ENCODE measurements at regions not wholly inside any gene's neighbourhood (a gene's known extent, or its start where the extent isn't known, plus 50 kb on each side); places are given as distances from the start of the nearest gene placed in this dataset.
"Not testable (repeated sequence)": the region's sequence is repeated elsewhere in the genome, so short reads cannot be mapped to it uniquely, and the experiment has no call there.

DNA sequence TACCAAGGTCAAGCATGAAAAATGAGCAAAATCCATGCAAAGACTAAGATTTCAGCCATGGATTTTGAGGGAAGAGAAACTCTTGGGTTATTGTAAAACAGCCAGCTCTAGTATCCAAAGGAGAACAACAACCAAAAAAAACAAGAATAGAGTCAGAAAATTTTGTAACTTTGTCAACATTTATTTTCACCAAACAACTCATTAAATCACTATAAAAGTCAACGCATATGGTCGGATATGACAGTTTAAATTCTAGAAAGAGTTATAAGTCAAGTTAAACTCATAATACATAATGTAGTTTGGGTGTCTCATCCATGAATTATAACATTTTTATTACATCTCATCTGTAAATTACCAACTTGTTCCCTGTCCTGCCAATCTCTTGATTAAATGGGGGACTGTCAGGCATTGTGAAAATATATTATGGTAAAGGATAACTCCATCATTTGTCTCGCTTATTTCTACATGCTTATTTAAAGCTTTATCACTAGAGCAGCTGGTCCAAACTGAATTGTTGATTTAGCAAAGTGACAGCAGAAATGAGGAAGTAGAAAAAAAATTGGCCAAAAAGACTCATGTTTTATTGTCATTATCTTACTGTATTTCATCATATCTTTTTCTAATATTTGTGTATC is 224.8 kb upstream of the NOCT start:
- H3K27ac ChIP-seq (ENCODE audit: low read depth, low read length) = no peak overlapping the region
- no peak overlapping the region for H3K4me3 ChIP-seq (ENCODE audit: low read depth in 1 of 2, low read length in 2 of 2)
- no peaks in the 10 kb centered on the region for H3K36me3 ChIP-seq (ENCODE audit: control insufficient read depth in 1 of 2, insufficient read depth in 2 of 2, low read length in 2 of 2)
- H3K27me3 ChIP-seq (ENCODE audit: control insufficient read depth in 1 of 2, insufficient read depth in 2 of 2, low read length in 2 of 2) = no peaks in the 10 kb centered on the region
- H3K9ac ChIP-seq (ENCODE audit: low read depth in 1 of 2, low read length in 2 of 2) = no peak overlapping the region
- H3K4me1 ChIP-seq (ENCODE audit: control insufficient read depth in 1 of 2, insufficient read depth in 2 of 2, low read length in 2 of 2) = no peaks in the 10 kb centered on the region
- H3K9me3 ChIP-seq (ENCODE audit: control insufficient read depth in 1 of 2, low read length in 2 of 2) = no peaks in the 10 kb centered on the region

DNA sequence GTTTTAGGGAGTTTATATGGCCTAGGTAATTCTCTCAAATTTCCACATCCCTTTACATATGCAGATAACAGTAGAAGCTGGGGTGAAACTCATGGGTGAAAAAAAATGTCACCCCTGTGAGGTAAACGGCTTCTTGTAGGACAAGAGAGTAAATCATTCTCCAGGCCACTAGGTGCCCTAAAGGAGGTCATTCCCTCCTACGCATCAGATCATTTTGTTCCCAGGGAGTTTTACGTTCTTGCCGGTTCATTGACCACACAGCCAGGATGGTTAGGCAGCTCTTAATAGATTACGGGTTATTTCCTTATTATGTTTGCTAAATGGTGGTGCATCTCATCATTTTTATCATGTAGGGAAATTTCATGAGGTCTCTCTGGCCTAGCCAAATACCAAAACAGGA is 225.8 kb upstream of the NOCT start:
- no peak overlapping the region for H3K4me3 ChIP-seq (ENCODE audit: low read depth in 1 of 2, low read length in 2 of 2)
- no peak overlapping the region for H3K9ac ChIP-seq (ENCODE audit: low read depth in 1 of 2, low read length in 2 of 2)
- H3K36me3 ChIP-seq (ENCODE audit: control insufficient read depth in 1 of 2, insufficient read depth in 2 of 2, low read length in 2 of 2) = no peaks in the 10 kb centered on the region
- no peaks in the 10 kb centered on the region for H3K4me1 ChIP-seq (ENCODE audit: control insufficient read depth in 1 of 2, insufficient read depth in 2 of 2, low read length in 2 of 2)
- no peak overlapping the region for H3K27ac ChIP-seq (ENCODE audit: low read depth, low read length)
- no peaks in the 10 kb centered on the region for H3K9me3 ChIP-seq (ENCODE audit: control insufficient read depth in 1 of 2, low read length in 2 of 2)
- no peaks in the 10 kb centered on the region for H3K27me3 ChIP-seq (ENCODE audit: control insufficient read depth in 1 of 2, insufficient read depth in 2 of 2, low read length in 2 of 2)

DNA sequence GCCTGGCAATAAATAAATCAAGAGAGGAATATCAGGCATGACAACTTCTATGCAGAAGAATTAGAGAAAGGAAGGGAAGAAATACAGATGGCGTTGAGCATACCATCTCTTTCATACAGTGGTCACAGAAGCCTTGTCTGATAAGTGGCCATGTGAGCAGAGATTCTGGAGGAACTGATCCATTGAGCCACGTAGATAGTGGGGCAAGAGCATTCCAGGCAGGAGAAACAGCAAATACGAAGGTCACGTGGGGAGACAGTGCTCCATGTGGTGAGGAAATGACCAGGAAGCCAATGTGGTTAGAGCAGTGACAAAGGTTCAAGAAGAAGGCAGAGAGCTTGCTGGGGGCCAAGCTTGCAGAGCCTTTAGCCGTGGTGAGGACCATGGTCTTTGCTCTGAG is 226.7 kb upstream of the NOCT start:
- no peak overlapping the region for H3K4me3 ChIP-seq (ENCODE audit: low read depth in 1 of 2, low read length in 2 of 2)
- no peaks in the 10 kb centered on the region for H3K4me1 ChIP-seq (ENCODE audit: control insufficient read depth in 1 of 2, insufficient read depth in 2 of 2, low read length in 2 of 2)
- H3K27ac ChIP-seq (ENCODE audit: low read depth, low read length) = no peak overlapping the region
- no peaks in the 10 kb centered on the region for H3K27me3 ChIP-seq (ENCODE audit: control insufficient read depth in 1 of 2, insufficient read depth in 2 of 2, low read length in 2 of 2)
- H3K9me3 ChIP-seq (ENCODE audit: control insufficient read depth in 1 of 2, low read length in 2 of 2) = no peaks in the 10 kb centered on the region
- no peaks in the 10 kb centered on the region for H3K36me3 ChIP-seq (ENCODE audit: control insufficient read depth in 1 of 2, insufficient read depth in 2 of 2, low read length in 2 of 2)
- H3K9ac ChIP-seq (ENCODE audit: low read depth in 1 of 2, low read length in 2 of 2) = no peak overlapping the region

DNA sequence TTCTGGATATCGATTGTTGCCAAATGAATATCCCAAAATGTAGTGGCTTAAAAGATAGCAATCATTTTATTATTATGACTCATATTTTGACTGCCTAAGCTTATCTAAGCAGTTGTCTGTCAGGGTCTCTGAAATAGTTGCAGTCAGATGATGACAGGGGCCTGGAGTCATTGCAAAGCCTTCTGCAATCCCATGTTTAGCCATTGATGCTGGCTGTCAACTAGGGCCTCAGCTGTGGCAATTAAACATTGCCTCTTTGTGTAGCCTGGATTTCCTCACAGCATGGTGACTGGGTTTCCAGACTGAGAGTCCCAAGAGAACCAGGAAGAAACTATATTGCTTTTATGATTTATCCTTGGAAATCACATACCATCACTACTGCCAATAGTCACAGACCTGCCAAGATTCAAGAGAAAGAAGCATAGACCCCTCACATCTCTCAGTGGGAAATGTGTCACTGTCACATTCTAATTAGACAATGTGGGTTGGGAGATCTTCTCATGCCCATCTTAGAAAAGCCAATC is 227.3 kb upstream of the NOCT start:
- no peak overlapping the region for H3K4me3 ChIP-seq (ENCODE audit: low read depth in 1 of 2, low read length in 2 of 2)
- H3K36me3 ChIP-seq (ENCODE audit: control insufficient read depth in 1 of 2, insufficient read depth in 2 of 2, low read length in 2 of 2) = no peaks in the 10 kb centered on the region
- H3K9ac ChIP-seq (ENCODE audit: low read depth in 1 of 2, low read length in 2 of 2) = no peak overlapping the region
- no peaks in the 10 kb centered on the region for H3K27me3 ChIP-seq (ENCODE audit: control insufficient read depth in 1 of 2, insufficient read depth in 2 of 2, low read length in 2 of 2)
- no peaks in the 10 kb centered on the region for H3K4me1 ChIP-seq (ENCODE audit: control insufficient read depth in 1 of 2, insufficient read depth in 2 of 2, low read length in 2 of 2)
- no peaks in the 10 kb centered on the region for H3K9me3 ChIP-seq (ENCODE audit: control insufficient read depth in 1 of 2, low read length in 2 of 2)
- H3K27ac ChIP-seq (ENCODE audit: low read depth, low read length) = no peak overlapping the region

DNA sequence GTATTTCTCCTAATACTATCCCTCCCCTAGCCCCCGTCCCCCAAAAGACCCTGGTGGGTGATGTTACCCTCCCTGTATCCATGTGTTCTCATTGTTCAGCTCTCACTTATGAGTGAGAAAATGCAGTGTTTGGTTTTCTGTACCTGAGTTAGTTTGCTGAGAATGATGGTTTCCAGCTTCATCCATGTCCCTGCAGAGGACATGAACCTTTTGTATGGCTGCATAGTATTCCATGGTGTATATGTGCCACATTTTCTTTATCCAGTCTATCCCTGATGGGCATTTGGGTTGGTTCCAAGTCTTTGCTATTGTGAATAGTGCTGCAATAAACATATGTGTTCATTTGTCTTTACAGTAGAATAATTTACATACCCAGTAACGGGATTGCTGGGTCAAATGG is 235.8 kb upstream of the NOCT start:
- not testable (repeated sequence) for H3K4me3 ChIP-seq (ENCODE audit: low read depth in 1 of 2, low read length in 2 of 2)

DNA sequence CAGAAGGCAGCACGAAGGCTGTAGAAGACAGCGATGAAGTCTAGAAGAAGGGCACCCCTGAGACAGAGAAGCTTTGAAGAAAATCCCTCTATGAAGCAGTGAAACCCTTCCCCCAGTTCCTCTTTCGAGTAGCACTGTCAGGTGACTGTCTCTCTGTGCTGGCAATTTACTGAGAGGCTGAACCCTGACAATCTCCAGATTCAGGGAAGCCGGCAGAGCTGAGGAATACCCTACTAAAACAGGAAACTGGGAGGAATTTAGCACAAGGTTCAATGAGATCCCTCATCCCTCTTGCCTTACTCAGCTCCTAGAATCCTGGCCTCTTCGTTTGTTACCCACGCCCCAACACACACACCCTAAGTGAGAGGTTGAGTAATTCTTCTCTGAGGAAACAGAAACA is 239.7 kb upstream of the NOCT start:
- Histone ChIP-seq H3K27me3 (ENCODE audit: control insufficient read depth in 1 of 2, insufficient read depth in 2 of 2, low read length in 2 of 2) (no peaks in the 10 kb centered on the region), H3K9me3 (ENCODE audit: control insufficient read depth in 1 of 2, low read length in 2 of 2) (no peaks in the 10 kb centered on the region), H3K27ac (ENCODE audit: low read depth, low read length) (no peak overlapping the region), H3K36me3 (ENCODE audit: control insufficient read depth in 1 of 2, insufficient read depth in 2 of 2, low read length in 2 of 2) (no peaks in the 10 kb centered on the region), H3K4me3 (ENCODE audit: low read depth in 1 of 2, low read length in 2 of 2) (no peak overlapping the region), H3K9ac (ENCODE audit: low read depth in 1 of 2, low read length in 2 of 2) (no peak overlapping the region), H3K4me1 (ENCODE audit: control insufficient read depth in 1 of 2, insufficient read depth in 2 of 2, low read length in 2 of 2) (no peaks in the 10 kb centered on the region)

More for the DNA sequence above, 235.8 kb upstream of the NOCT start:
- not testable (repeated sequence) for H3K27ac ChIP-seq (ENCODE audit: low read depth, low read length); H3K9me3 ChIP-seq (ENCODE audit: control insufficient read depth in 1 of 2, low read length in 2 of 2); H3K4me1 ChIP-seq (ENCODE audit: control insufficient read depth in 1 of 2, insufficient read depth in 2 of 2, low read length in 2 of 2); H3K36me3 ChIP-seq (ENCODE audit: control insufficient read depth in 1 of 2, insufficient read depth in 2 of 2, low read length in 2 of 2); H3K9ac ChIP-seq (ENCODE audit: low read depth in 1 of 2, low read length in 2 of 2); H3K27me3 ChIP-seq (ENCODE audit: control insufficient read depth in 1 of 2, insufficient read depth in 2 of 2, low read length in 2 of 2)

DNA sequence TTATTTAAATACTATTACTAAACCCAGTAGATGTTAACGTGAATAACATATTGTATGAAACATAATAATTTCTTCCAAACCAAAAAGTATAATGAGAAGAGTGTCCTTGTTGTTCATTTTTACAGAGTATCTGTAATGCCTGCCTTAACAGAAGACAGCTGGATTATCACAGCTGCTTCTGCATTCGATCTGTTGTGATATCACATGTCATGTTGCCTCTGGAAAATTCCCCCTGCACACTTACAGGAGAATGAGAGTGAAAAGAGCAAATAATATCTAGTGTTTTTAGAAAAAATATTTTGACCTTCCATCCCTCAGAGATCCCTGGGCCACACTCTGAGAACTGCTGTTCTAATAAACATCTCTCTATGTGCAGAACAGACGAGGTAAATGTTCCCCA is 240.1 kb upstream of the NOCT start:
- H3K36me3 ChIP-seq (ENCODE audit: control insufficient read depth in 1 of 2, insufficient read depth in 2 of 2, low read length in 2 of 2) = no peaks in the 10 kb centered on the region
- H3K4me1 ChIP-seq (ENCODE audit: control insufficient read depth in 1 of 2, insufficient read depth in 2 of 2, low read length in 2 of 2) = no peaks in the 10 kb centered on the region
- no peak overlapping the region for H3K4me3 ChIP-seq (ENCODE audit: low read depth in 1 of 2, low read length in 2 of 2)
- no peak overlapping the region for H3K27ac ChIP-seq (ENCODE audit: low read depth, low read length)
- no peaks in the 10 kb centered on the region for H3K9me3 ChIP-seq (ENCODE audit: control insufficient read depth in 1 of 2, low read length in 2 of 2)
- H3K9ac ChIP-seq (ENCODE audit: low read depth in 1 of 2, low read length in 2 of 2) = no peak overlapping the region
- H3K27me3 ChIP-seq (ENCODE audit: control insufficient read depth in 1 of 2, insufficient read depth in 2 of 2, low read length in 2 of 2) = no peaks in the 10 kb centered on the region

DNA sequence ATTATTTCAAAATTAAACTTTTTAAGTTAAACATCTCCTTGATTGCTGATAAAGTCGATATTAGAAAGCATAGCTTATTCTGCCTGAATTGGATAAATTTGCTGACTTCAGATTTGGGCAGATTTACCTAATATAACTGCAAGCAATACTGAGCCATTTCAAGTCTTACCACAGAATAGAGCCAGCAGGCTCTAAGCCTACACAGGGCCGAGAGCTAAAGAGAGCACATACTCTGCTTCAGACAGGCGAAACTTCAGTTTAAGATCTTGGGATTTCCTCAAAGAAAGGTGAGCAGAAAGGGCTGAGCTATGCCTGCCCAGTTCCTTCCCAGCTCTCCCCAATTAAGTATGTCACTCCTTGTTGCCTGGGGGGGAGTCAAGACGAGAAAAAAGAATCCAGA is 240.6 kb upstream of the NOCT start:
- Histone ChIP-seq H3K27ac (ENCODE audit: low read depth, low read length) (no peak overlapping the region), H3K36me3 (ENCODE audit: control insufficient read depth in 1 of 2, insufficient read depth in 2 of 2, low read length in 2 of 2) (no peaks in the 10 kb centered on the region), H3K9me3 (ENCODE audit: control insufficient read depth in 1 of 2, low read length in 2 of 2) (no peaks in the 10 kb centered on the region), H3K4me3 (ENCODE audit: low read depth in 1 of 2, low read length in 2 of 2) (no peak overlapping the region), H3K27me3 (ENCODE audit: control insufficient read depth in 1 of 2, insufficient read depth in 2 of 2, low read length in 2 of 2) (no peaks in the 10 kb centered on the region), H3K4me1 (ENCODE audit: control insufficient read depth in 1 of 2, insufficient read depth in 2 of 2, low read length in 2 of 2) (no peaks in the 10 kb centered on the region), H3K9ac (ENCODE audit: low read depth in 1 of 2, low read length in 2 of 2) (no peak overlapping the region)

DNA sequence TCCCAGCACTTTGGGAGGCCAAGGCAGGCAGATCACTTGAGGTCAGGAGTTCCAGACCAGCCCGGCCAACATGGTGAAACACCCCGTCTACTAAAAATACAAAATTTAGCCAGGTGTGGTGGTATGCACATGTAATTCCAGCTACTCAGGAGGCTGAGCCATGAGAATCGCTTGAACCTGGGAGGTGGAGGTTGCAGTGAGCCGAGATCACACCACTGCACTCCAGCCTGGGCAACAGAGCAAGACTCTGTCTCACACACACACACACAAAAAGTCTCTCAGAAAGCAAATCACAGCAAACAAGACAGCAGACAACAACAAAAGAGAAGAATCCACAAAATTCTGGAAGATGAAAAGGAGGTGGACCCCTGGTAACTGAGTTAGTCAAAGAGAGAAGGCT is 241.5 kb upstream of the NOCT start:
- not testable (repeated sequence) for H3K4me3 ChIP-seq (ENCODE audit: low read depth in 1 of 2, low read length in 2 of 2); H3K27me3 ChIP-seq (ENCODE audit: control insufficient read depth in 1 of 2, insufficient read depth in 2 of 2, low read length in 2 of 2); H3K9ac ChIP-seq (ENCODE audit: low read depth in 1 of 2, low read length in 2 of 2); H3K27ac ChIP-seq (ENCODE audit: low read depth, low read length); H3K9me3 ChIP-seq (ENCODE audit: control insufficient read depth in 1 of 2, low read length in 2 of 2); H3K36me3 ChIP-seq (ENCODE audit: control insufficient read depth in 1 of 2, insufficient read depth in 2 of 2, low read length in 2 of 2); H3K4me1 ChIP-seq (ENCODE audit: control insufficient read depth in 1 of 2, insufficient read depth in 2 of 2, low read length in 2 of 2)

DNA sequence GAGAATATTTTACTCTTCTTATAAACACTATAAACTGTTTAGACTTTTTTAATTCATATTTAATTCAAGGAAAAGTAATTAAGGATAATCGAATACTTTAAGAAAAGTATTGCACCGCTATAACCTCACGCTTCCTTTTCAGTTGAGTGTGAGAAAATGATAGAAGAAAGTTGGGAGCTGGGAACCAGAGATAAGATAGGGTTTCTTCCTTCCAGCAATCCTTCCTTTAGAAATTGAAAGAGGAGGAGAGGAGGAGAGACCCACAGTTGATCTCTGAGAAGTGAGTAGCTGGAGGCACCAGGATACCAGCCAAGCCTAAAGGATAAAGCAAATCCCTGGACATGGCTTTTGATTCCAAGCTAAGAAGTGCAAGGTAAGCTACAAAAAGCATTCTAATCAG is 242.3 kb upstream of the NOCT start:
- H3K27me3 ChIP-seq (ENCODE audit: control insufficient read depth in 1 of 2, insufficient read depth in 2 of 2, low read length in 2 of 2) = no peaks in the 10 kb centered on the region
- H3K9ac ChIP-seq (ENCODE audit: low read depth in 1 of 2, low read length in 2 of 2) = no peak overlapping the region
- H3K36me3 ChIP-seq (ENCODE audit: control insufficient read depth in 1 of 2, insufficient read depth in 2 of 2, low read length in 2 of 2) = no peaks in the 10 kb centered on the region
- H3K27ac ChIP-seq (ENCODE audit: low read depth, low read length) = no peak overlapping the region
- H3K4me3 ChIP-seq (ENCODE audit: low read depth in 1 of 2, low read length in 2 of 2) = no peak overlapping the region
- H3K9me3 ChIP-seq (ENCODE audit: control insufficient read depth in 1 of 2, low read length in 2 of 2) = no peaks in the 10 kb centered on the region
- H3K4me1 ChIP-seq (ENCODE audit: control insufficient read depth in 1 of 2, insufficient read depth in 2 of 2, low read length in 2 of 2) = no peaks in the 10 kb centered on the region

DNA sequence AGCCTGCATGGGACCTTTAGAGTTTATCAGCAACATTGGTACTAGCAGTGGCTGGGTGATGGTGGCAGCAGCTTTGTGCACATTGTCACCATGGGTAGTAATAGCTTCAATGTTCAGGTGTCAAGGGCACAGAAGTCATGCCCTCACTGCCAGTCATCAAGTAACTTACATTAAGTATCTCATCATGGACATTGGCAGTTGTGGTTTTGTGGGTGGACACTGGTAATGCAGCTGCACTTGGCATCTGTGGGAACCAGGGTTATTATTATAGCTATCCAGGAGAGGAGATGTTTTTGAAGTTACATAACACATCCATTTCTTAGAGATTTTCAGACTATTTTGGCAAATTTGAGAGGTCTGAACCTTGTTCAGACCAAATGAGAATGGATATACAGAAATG is 243.2 kb upstream of the NOCT start:
- Histone ChIP-seq H3K36me3 (ENCODE audit: control insufficient read depth in 1 of 2, insufficient read depth in 2 of 2, low read length in 2 of 2) (no peaks in the 10 kb centered on the region), H3K27me3 (ENCODE audit: control insufficient read depth in 1 of 2, insufficient read depth in 2 of 2, low read length in 2 of 2) (no peaks in the 10 kb centered on the region), H3K9ac (ENCODE audit: low read depth in 1 of 2, low read length in 2 of 2) (no peak overlapping the region), H3K4me3 (ENCODE audit: low read depth in 1 of 2, low read length in 2 of 2) (no peak overlapping the region), H3K27ac (ENCODE audit: low read depth, low read length) (no peak overlapping the region), H3K9me3 (ENCODE audit: control insufficient read depth in 1 of 2, low read length in 2 of 2) (no peaks in the 10 kb centered on the region), H3K4me1 (ENCODE audit: control insufficient read depth in 1 of 2, insufficient read depth in 2 of 2, low read length in 2 of 2) (no peaks in the 10 kb centered on the region)

Data from duodenal mucosa (tissue), 2 donors.